ENCODE measurements at regions not wholly inside any gene's neighbourhood (a gene's known extent, or its start where the extent isn't known, plus 50 kb on each side); places are given as distances from the start of the nearest gene placed in this dataset.

- ChIA-PET POLR2A (ENCODE audit: low non-redundant PET) (no interaction called here), CTCF (no interaction called here)
- Histone ChIP-seq H3K9me3 (ENCODE audit: low read depth, low read length, poor library complexity, severe bottlenecking) (no peaks in the 10 kb centered on the region), H3K4me1 (ENCODE audit: insufficient read depth, low read length, poor library complexity, severe bottlenecking) (no peaks in the 10 kb centered on the region), H3K36me3 (ENCODE audit: insufficient read depth, low read length, poor library complexity, severe bottlenecking) (no peaks in the 10 kb centered on the region), H3K4me3 (ENCODE audit: low read depth, low read length, poor library complexity, severe bottlenecking) (no peak overlapping the region), H3K27ac (ENCODE audit: low read depth, low read length, poor library complexity, severe bottlenecking) (no peak overlapping the region), H3K27me3 (replicated peaks; ENCODE audit: insufficient read depth, low read depth, low read length, poor library complexity) (no peaks in the 10 kb centered on the region)
- TF ChIP-seq CTCF (conservative IDR thresholded peaks at IDR 0.05; ENCODE audit: low read depth, low read length) (no peak), EZH2 (IDR thresholded peaks at IDR 0.05; ENCODE audit: borderline replicate concordance, low read depth, low read length, poor library complexity, severe bottlenecking) (no peak)
- intact Hi-C loops (cut with micrococcal nuclease; ENCODE audit: unreplicated experiment), result no loop called here
- BruUV-seq (replicated peaks), result no TSS peak
- DNase-seq (ENCODE audit: low spot score), result no peak
Observed at GRCh38 chr7:118757066-118757465, 532.6 kb downstream of the ANKRD7 start.

GRCh38 chr7:118758582-118758981, 534.1 kb downstream of the ANKRD7 start:
- Histone ChIP-seq H3K9me3 (ENCODE audit: low read depth, low read length, poor library complexity, severe bottlenecking) (no peaks in the 10 kb centered on the region), H3K27ac (ENCODE audit: low read depth, low read length, poor library complexity, severe bottlenecking) (no peak overlapping the region), H3K27me3 (replicated peaks; ENCODE audit: insufficient read depth, low read depth, low read length, poor library complexity) (no peaks in the 10 kb centered on the region), H3K4me3 (ENCODE audit: low read depth, low read length, poor library complexity, severe bottlenecking) (no peak overlapping the region), H3K4me1 (ENCODE audit: insufficient read depth, low read length, poor library complexity, severe bottlenecking) (no peaks in the 10 kb centered on the region), H3K36me3 (ENCODE audit: insufficient read depth, low read length, poor library complexity, severe bottlenecking) (no peaks in the 10 kb centered on the region)
- DNase-seq (ENCODE audit: low spot score), result no peak
- intact Hi-C loops (cut with micrococcal nuclease; ENCODE audit: unreplicated experiment), result no loop called here
- TF ChIP-seq EZH2 (IDR thresholded peaks at IDR 0.05; ENCODE audit: borderline replicate concordance, low read depth, low read length, poor library complexity, severe bottlenecking) (no peak), CTCF (conservative IDR thresholded peaks at IDR 0.05; ENCODE audit: low read depth, low read length) (no peak)
- ChIA-PET CTCF (no interaction called here), POLR2A (ENCODE audit: low non-redundant PET) (no interaction called here)
- BruUV-seq (replicated peaks), result no TSS peak

GRCh38 chr7:118759921-118760320, 535.4 kb downstream of the ANKRD7 start:
- no TSS peak for BruUV-seq (replicated peaks)
- no peaks in the 10 kb centered on the region for H3K36me3 ChIP-seq (ENCODE audit: insufficient read depth, low read length, poor library complexity, severe bottlenecking)
- no peak overlapping the region for H3K4me3 ChIP-seq (ENCODE audit: low read depth, low read length, poor library complexity, severe bottlenecking)
- H3K27me3 ChIP-seq (replicated peaks; ENCODE audit: insufficient read depth, low read depth, low read length, poor library complexity), result no peaks in the 10 kb centered on the region
- POLR2A ChIA-PET (ENCODE audit: low non-redundant PET), result no interaction called here
- CTCF ChIA-PET, result no interaction called here
- DNase-seq (ENCODE audit: low spot score), result no peak
- H3K4me1 ChIP-seq (ENCODE audit: insufficient read depth, low read length, poor library complexity, severe bottlenecking), result no peaks in the 10 kb centered on the region
- no peaks in the 10 kb centered on the region for H3K9me3 ChIP-seq (ENCODE audit: low read depth, low read length, poor library complexity, severe bottlenecking)
- intact Hi-C loops (cut with micrococcal nuclease; ENCODE audit: unreplicated experiment), result no loop called here
- H3K27ac ChIP-seq (ENCODE audit: low read depth, low read length, poor library complexity, severe bottlenecking), result no peak overlapping the region
- no peak for TF ChIP-seq CTCF (conservative IDR thresholded peaks at IDR 0.05; ENCODE audit: low read depth, low read length)
- no peak for TF ChIP-seq EZH2 (IDR thresholded peaks at IDR 0.05; ENCODE audit: borderline replicate concordance, low read depth, low read length, poor library complexity, severe bottlenecking)

Measured in A673 (cell line).